GM19463 (cell line): ENCODE measurements at regions not wholly inside any gene's neighbourhood (a gene's known extent, or its start where the extent isn't known, plus 50 kb on each side); places are given as distances from the start of the nearest gene placed in this dataset.
"Not testable (repeated sequence)": the region's sequence is repeated elsewhere in the genome, so short reads cannot be mapped to it uniquely, and the experiment has no call there.

Experiments
- ATAC-seq: cut with Tn5 transposase; IDR thresholded peaks from one replicate; pipeline ENCODE4 v1.9.1; 2021; ENCODE audit warnings: mild to moderate bottlenecking, moderate library complexity; ENCODE audit not compliant: unreplicated experiment

DNA sequence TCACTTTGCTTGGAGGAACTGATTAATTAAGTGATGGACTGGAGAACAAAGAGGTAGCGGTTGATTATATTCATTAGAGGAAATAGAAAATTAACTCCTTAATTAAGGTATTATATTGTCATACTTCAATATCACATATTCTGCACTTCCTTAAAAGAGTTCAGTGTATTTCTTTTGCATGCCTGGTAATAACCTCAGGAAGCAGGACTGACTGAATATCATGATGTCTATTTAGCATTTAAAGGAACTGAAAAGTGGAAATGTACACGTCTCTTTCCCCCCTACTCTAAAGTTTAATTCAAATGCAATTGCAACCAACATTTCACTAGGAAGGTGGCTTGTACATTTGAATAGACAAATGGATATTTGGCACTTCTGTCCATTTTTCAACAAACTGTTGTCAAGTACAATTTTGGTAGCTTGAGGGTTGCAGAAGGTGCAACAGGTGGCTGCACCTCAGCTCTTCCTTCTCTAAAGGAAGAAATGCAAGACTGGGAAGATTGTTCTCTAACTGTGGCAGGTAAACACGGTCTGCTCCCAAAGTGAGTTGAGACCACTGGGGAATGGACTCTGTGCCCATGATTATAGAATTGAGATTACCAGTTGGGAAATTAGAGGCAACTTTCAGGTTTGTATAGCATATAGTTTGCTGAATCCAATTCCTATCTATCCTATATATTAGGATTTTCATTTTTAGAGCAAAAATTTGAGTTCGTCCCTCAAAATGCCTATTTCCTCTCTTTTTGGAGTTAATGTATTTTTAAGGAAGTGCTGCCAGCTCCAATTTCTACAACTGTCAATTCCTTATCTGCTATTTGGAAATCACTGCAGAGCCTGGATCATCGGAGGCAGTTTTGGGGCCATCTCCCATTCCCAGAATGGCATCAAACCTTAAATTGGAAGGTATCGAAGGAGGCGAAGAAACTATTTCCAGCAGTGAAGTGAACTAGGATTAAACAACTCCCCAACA is 98.9 kb upstream of the TAF11L2 start:
- ATAC-seq = no peak

- ATAC-seq = no peak
Observed at GRCh38 chr5:17399931-17400330, 98.1 kb upstream of the TAF11L2 start.

- no peak for ATAC-seq
Observed at GRCh38 chr5:17400724-17401469, 97.1 kb upstream of the TAF11L2 start.

- no peak for ATAC-seq
Observed at GRCh38 chr5:17401470-17402288, 96.4 kb upstream of the TAF11L2 start.

DNA sequence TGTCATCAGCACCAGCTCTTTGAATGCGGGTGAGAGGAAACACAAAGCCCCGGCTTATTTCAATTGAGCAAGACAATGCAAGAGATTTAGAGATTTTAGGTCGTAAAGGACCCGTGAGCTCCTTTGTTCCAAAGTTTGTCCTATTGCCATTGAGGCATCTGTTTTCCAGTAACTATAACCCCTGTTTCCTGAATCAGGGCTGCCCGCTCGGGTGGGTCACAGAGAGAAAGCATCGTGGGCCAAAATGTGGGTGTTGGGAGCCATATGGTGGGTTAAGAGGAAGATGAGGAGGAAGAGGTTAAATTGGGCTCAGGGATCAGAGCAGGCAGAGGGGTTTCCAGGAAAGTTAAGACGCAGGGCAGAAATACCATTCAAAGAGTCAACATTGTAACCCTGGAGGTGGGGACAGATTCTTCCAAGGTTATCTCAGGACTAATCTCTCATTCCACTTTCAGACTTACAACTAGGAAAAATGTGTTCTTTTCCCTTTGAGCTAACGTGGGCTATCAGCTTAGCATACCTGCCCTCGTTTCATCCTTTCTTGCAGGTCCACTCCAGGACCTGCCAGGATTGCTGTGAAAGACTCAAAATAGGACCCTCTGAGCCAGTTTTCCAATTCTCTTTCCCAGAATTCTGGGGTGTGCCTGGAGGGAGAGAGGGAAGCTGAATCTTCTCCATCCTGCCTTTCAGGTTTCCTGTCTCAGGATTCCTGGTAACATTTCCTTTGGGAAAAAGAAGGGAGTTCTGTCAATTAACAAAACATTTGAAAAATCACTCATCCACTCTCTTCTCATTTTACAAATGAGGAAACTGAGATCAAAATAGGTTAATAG is 95.5 kb upstream of the TAF11L2 start:
- ATAC-seq = no peak

DNA sequence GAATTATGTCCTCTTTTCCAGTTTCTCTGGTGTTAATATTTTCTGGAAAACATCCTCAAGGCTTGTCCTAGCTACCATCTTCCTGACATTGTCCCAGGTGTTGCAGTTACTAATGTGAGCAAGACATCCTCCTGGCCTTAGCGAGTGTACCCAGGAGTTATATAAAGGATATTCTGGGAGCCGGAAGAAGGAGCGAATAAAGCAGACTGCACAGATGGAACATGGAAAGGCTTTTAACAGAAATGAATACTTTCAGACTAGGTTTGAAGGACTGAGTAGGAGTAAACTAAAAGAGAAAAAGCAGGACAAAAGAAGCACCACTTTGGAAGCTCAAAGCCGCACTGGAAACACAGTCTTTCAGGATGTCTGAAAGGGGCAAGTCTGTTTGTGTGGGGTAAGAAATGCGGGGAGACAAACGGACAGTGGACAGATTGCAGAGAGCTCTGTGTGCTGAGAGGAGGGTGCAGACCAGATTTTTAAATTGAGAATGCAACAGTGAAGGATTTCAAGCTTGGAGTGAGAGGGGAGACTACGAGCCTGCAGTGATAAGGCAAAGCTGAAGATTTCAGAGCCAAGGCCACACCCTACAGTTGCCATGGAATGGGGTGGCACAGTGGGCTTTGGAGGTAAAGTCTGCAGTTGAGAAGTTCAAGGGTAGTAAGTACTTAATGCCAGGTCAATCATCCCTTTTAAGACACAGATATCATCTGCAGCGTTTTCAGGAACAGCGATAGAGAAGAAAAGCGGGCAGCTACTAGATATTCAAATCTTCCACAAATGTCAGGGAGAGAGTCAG is 94.1 kb upstream of the TAF11L2 start:
- ATAC-seq = no peak

DNA sequence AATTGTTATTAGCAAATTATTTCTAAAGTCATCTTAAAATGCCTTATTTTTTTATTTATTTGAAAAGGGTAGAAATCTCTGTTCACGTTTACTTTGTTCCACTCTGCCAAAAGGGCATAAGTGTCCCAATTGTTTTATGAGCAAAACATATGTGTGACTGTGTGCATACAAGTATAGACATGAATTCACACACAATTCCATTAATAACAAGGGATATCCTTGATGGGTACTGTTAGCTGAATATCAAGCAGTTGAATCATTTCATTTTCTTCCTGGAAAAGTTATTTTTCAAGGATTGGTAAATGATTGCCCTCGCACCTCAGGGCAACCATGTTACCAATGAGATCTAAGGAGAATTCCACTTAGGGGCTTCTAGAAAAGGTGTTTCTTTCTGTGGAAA is 92.1 kb upstream of the TAF11L2 start:
- ATAC-seq = no peak

- ATAC-seq = no peak
Observed at GRCh38 chr5:17406423-17406838, 91.6 kb upstream of the TAF11L2 start.

DNA sequence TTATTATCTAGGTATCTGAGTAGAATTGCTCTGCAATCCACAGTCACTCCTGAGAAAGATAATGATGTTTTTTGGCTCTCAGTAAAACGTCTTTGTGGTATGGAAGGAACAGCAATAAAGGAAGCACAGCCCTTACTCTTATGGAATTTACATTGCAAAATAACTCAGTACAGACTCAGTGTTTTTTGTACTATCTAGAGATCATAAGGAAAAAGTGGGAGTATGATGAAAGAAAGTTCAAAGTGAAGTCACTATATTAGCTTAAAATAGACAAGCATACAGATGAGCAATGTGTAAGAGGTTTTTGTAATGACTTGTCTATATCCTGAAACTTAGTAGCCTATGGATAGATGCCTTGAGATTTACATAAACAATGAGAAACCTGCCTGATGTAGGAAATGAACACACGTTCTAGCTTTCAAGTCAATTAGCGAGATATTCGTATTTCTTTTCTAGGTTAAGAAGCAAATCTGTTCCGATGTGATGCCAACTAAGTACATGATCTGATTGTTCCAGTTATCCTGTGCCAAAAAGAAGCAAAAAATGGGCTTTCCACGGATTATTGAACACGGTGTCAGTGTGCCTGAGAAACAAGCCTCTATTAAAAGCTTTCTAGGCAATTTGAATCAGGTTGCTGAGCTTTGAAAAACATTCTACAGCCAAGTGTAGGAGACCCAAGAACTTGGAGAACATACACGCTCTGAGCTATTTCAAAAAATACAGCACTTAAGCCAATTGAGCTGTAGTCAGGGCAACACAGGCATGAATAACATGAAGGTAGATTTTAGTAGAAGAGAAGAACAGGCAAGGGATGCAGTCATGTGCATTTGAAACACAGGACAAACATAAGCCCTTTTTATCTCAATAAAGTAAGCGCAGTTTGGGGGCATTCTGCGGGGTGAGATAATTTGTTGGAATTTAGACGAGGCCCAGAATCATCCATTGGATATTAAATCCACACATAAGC is 86.3 kb upstream of the TAF11L2 start:
- no peak for ATAC-seq

- no peak for ATAC-seq
Observed at GRCh38 chr5:17412760-17413671, 85.0 kb upstream of the TAF11L2 start.

GRCh38 chr5:17413691-17414090 is 84.3 kb upstream of the TAF11L2 start:
- no peak for ATAC-seq

- ATAC-seq = no peak
Observed at GRCh38 chr5:17415321-17415758, 82.7 kb upstream of the TAF11L2 start.

GRCh38 chr5:17416374-17416773 is 81.7 kb upstream of the TAF11L2 start:
- not testable (repeated sequence) for ATAC-seq

DNA sequence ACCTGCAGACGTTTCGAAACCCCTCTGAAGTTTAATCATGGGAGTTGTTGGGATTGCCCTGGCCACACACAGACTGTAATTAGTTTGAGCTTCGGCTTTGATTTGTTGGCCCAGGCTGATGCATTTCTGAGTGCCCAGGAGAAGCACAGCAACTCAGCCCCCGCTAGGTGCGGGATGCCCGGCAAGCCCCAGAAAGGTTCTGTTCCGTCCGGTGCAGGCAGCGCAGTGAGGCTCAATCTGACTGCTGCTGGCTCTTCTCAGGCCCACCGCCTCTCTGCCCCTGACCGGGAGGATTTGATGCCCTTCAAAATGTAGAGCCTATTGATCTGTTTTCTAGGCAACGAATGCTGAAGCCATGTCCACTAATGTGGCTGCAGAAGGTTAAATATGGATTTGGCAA is 73.4 kb upstream of the TAF11L2 start:
- ATAC-seq = no peak

- no peak for ATAC-seq
Observed at GRCh38 chr5:17425385-17426070, 72.5 kb upstream of the TAF11L2 start.

DNA sequence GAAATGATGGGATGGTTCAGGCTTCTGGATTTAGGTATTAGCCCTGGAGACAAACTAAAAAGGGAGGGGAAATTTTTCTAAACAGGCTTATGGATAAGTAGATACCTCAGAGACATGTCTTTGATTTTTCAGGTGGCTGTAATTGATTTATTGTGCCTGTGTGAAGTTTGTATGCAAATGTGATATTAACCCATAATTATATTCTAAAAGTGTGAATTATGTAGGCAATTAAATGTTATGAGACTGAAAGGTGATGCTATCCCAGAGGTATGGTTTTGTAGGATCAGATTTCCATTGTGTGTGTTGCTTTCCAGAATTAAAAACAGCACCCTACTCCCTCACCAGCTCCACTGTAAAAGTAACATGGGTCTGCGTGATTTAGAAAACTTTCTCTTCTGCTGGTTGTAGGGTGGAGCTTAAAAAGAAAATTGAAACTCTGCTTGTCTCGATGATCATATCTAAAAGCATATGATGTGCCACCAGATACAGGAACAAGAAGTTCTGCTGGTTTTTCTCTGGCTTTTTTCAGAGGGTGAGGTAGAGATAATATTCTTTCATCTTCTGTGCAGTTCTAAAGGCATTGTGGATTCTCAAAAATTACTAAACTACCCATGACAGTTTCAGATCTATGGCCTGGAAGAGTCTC is 71.8 kb upstream of the TAF11L2 start:
- peak; percentile 58 for ATAC-seq
